ENCODE measurements at regions not wholly inside any gene's neighbourhood (a gene's known extent, or its start where the extent isn't known, plus 50 kb on each side); places are given as distances from the start of the nearest gene placed in this dataset.

DNA sequence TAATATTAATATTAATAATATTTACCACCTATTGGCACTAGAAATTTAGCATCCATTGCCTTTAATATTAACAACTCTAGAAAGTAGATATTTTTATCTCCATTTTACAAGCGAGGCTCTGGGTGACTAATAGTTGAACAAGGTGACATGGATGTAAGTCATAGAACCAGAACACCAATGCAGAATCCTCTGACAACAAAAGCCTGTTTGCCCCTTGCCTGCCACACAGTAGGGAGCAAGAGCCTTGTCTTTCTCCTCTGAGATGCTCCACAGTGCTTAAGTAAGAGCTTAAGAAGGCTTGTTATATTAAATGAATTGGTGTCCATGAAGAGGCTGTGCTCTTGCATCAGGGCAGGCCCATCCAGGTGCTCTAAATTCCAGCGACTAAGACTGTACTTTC, 51.2 kb upstream of the LBX1 start:
- TF ChIP-seq, protein P1, sequence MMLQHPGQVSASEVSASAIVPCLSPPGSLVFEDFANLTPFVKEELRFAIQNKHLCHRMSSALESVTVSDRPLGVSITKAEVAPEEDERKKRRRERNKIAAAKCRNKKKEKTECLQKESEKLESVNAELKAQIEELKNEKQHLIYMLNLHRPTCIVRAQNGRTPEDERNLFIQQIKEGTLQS (IDR thresholded peaks at IDR 0.05) = no peak
- TF ChIP-seq JUND (IDR thresholded peaks at IDR 0.05) = no peak
- TF ChIP-seq, protein P2, sequence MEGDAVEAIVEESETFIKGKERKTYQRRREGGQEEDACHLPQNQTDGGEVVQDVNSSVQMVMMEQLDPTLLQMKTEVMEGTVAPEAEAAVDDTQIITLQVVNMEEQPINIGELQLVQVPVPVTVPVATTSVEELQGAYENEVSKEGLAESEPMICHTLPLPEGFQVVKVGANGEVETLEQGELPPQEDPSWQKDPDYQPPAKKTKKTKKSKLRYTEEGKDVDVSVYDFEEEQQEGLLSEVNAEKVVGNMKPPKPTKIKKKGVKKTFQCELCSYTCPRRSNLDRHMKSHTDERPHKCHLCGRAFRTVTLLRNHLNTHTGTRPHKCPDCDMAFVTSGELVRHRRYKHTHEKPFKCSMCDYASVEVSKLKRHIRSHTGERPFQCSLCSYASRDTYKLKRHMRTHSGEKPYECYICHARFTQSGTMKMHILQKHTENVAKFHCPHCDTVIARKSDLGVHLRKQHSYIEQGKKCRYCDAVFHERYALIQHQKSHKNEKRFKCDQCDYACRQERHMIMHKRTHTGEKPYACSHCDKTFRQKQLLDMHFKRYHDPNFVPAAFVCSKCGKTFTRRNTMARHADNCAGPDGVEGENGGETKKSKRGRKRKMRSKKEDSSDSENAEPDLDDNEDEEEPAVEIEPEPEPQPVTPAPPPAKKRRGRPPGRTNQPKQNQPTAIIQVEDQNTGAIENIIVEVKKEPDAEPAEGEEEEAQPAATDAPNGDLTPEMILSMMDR (IDR thresholded peaks at IDR 0.05; ENCODE audit: low read depth, low read length, missing input control) = no peak
- no peak for TF ChIP-seq EGR1 (IDR thresholded peaks at IDR 0.05; ENCODE audit: low read depth in 2 of 2)
- TF ChIP-seq, protein P3, sequence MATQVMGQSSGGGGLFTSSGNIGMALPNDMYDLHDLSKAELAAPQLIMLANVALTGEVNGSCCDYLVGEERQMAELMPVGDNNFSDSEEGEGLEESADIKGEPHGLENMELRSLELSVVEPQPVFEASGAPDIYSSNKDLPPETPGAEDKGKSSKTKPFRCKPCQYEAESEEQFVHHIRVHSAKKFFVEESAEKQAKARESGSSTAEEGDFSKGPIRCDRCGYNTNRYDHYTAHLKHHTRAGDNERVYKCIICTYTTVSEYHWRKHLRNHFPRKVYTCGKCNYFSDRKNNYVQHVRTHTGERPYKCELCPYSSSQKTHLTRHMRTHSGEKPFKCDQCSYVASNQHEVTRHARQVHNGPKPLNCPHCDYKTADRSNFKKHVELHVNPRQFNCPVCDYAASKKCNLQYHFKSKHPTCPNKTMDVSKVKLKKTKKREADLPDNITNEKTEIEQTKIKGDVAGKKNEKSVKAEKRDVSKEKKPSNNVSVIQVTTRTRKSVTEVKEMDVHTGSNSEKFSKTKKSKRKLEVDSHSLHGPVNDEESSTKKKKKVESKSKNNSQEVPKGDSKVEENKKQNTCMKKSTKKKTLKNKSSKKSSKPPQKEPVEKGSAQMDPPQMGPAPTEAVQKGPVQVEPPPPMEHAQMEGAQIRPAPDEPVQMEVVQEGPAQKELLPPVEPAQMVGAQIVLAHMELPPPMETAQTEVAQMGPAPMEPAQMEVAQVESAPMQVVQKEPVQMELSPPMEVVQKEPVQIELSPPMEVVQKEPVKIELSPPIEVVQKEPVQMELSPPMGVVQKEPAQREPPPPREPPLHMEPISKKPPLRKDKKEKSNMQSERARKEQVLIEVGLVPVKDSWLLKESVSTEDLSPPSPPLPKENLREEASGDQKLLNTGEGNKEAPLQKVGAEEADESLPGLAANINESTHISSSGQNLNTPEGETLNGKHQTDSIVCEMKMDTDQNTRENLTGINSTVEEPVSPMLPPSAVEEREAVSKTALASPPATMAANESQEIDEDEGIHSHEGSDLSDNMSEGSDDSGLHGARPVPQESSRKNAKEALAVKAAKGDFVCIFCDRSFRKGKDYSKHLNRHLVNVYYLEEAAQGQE (IDR thresholded peaks at IDR 0.05) = no peak
- no peak for TF ChIP-seq FOXA1 (IDR thresholded peaks at IDR 0.05)
- TF ChIP-seq, protein P4, sequence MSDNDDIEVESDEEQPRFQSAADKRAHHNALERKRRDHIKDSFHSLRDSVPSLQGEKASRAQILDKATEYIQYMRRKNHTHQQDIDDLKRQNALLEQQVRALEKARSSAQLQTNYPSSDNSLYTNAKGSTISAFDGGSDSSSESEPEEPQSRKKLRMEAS (IDR thresholded peaks at IDR 0.05) = no peak
- TF ChIP-seq, protein P5, sequence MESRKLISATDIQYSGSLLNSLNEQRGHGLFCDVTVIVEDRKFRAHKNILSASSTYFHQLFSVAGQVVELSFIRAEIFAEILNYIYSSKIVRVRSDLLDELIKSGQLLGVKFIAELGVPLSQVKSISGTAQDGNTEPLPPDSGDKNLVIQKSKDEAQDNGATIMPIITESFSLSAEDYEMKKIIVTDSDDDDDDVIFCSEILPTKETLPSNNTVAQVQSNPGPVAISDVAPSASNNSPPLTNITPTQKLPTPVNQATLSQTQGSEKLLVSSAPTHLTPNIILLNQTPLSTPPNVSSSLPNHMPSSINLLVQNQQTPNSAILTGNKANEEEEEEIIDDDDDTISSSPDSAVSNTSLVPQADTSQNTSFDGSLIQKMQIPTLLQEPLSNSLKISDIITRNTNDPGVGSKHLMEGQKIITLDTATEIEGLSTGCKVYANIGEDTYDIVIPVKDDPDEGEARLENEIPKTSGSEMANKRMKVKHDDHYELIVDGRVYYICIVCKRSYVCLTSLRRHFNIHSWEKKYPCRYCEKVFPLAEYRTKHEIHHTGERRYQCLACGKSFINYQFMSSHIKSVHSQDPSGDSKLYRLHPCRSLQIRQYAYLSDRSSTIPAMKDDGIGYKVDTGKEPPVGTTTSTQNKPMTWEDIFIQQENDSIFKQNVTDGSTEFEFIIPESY (IDR thresholded peaks at IDR 0.05) = no peak
- TF ChIP-seq FOXA2 (IDR thresholded peaks at IDR 0.05) = no peak
- TF ChIP-seq TAF1 (conservative IDR thresholded peaks at IDR 0.05) = no peak
- TF ChIP-seq RAD21 (IDR thresholded peaks at IDR 0.05) = no peak
- TF ChIP-seq SP1 (IDR thresholded peaks at IDR 0.05) = no peak
- no peak for TF ChIP-seq YY1 (IDR thresholded peaks at IDR 0.05)
- no peak for TF ChIP-seq HNF4A (conservative IDR thresholded peaks at IDR 0.05)

Data from liver (tissue), 3 donors.